Chondrocyte (in vitro differentiated cells): ENCODE measurements at regions not wholly inside any gene's neighbourhood (a gene's known extent, or its start where the extent isn't known, plus 50 kb on each side); places are given as distances from the start of the nearest gene placed in this dataset.

Experiments used
- DNase-seq: peaks from one replicate; pipeline ENCODE4 v3.0.0; 2021; ENCODE audit warnings: mixed read lengths, low spot score
- H3K27ac Mint-ChIP-seq: one replicate; pipeline ENCODE4 v1.8.0; 2021; ENCODE audit warnings: mild to moderate bottlenecking, moderate library complexity, mixed read lengths; ENCODE audit not compliant: unreplicated experiment
- H3K27me3 Mint-ChIP-seq: 2 replicates; pipeline ENCODE4 v1.8.0; 2021; ENCODE audit warnings: low read depth, mixed read lengths
- H3K36me3 Mint-ChIP-seq: 2 replicates; pipeline ENCODE4 v1.8.0; 2021; ENCODE audit warnings: low read depth, mixed read lengths
- H3K4me1 Mint-ChIP-seq: 2 replicates; pipeline ENCODE4 v1.8.0; 2021; ENCODE audit warnings: low read depth, mild to moderate bottlenecking, mixed read lengths
- H3K4me3 Mint-ChIP-seq: one replicate; pipeline ENCODE4 v1.8.0; 2021; ENCODE audit warnings: mild to moderate bottlenecking, moderate library complexity, mixed read lengths; ENCODE audit not compliant: unreplicated experiment
- H3K9me3 Mint-ChIP-seq: 2 replicates; pipeline ENCODE4 v1.8.0; 2021; ENCODE audit warnings: low read depth, mixed read lengths
- CTCF ChIP-seq: fragments of 200-600 bp; sonication (generic); IDR thresholded peaks from 2 replicates; pipeline ENCODE4 v1.5.0; 2021; ENCODE audit warnings: antibody characterized with exemption, mild to moderate bottlenecking, moderate library complexity

GRCh38 chr3:4119119-4119518, 184.1 kb upstream of the SETMAR start:
- Mint-ChIP-seq H3K36me3 (no peaks in the 10 kb centered on the region), H3K27ac (no peak overlapping the region), H3K9me3 (no peaks in the 10 kb centered on the region), H3K4me3 (no peak overlapping the region), H3K27me3 (peaks cover 2% of the 10 kb centered on the region), H3K4me1 (no peaks in the 10 kb centered on the region)
- DNase-seq: no peak
- no peak for TF ChIP-seq CTCF

- Mint-ChIP-seq H3K9me3 (peaks cover 11% of the 10 kb centered on the region), H3K36me3 (no peaks in the 10 kb centered on the region), H3K27me3 (peaks cover 2% of the 10 kb centered on the region), H3K27ac (no peak overlapping the region), H3K4me3 (no peak overlapping the region), H3K4me1 (no peaks in the 10 kb centered on the region)
- no peak for TF ChIP-seq CTCF
- no peak for DNase-seq
Measured at GRCh38 chr3:4125576-4125975, 177.6 kb upstream of the SETMAR start.

GRCh38 chr3:4138150-4138785, 164.9 kb upstream of the SETMAR start:
- Mint-ChIP-seq H3K27ac (no peak overlapping the region), H3K36me3 (no peaks in the 10 kb centered on the region), H3K4me3 (no peak overlapping the region), H3K27me3 (no peaks in the 10 kb centered on the region), H3K4me1 (no peaks in the 10 kb centered on the region), H3K9me3 (peaks cover 4% of the 10 kb centered on the region)
- no peak for TF ChIP-seq CTCF
- no peak for DNase-seq

- H3K27me3 Mint-ChIP-seq: no peaks in the 10 kb centered on the region
- no peak overlapping the region for H3K27ac Mint-ChIP-seq
- DNase-seq: no peak
- TF ChIP-seq CTCF: no peak
- no peaks in the 10 kb centered on the region for H3K4me1 Mint-ChIP-seq
- H3K36me3 Mint-ChIP-seq: no peaks in the 10 kb centered on the region
- H3K9me3 Mint-ChIP-seq: peaks cover 3% of the 10 kb centered on the region
- H3K4me3 Mint-ChIP-seq: no peak overlapping the region
Measured at GRCh38 chr3:4138786-4139431, 164.3 kb upstream of the SETMAR start.

GRCh38 chr3:4139462-4140140, 163.6 kb upstream of the SETMAR start:
- DNase-seq: no peak
- Mint-ChIP-seq H3K9me3 (no peaks in the 10 kb centered on the region), H3K36me3 (no peaks in the 10 kb centered on the region), H3K4me1 (no peaks in the 10 kb centered on the region), H3K27ac (no peak overlapping the region), H3K4me3 (no peak overlapping the region), H3K27me3 (no peaks in the 10 kb centered on the region)
- no peak for TF ChIP-seq CTCF
